Posterior vena cava (tissue), 2 donors: ENCODE measurements at regions not wholly inside any gene's neighbourhood (a gene's known extent, or its start where the extent isn't known, plus 50 kb on each side); places are given as distances from the start of the nearest gene placed in this dataset.

Experiments used
- DNase-seq: peaks from one replicate; pipeline ENCODE4 v3.0.0-alpha.2; 2020; ENCODE audit warnings: low spot score
- intact Hi-C, 2 donors: fragments of 100-400 bp; cut with DNase I; formaldehyde crosslinking; loops; one replicate each; pipeline versions ENCODE4 v1.14.1 to v1.14.2; 2022 to 2023
- donor health status: DM: yes; HTN: yes; CAD: no.
- donor health status: DM: yes; HTN: yes; CAD: no.

- intact Hi-C loops, result loop anchor here (5.0 to 10.0 kb wide), 2 partner anchors 35 to 157 kb away; no protein-coding TSS in a partner anchor
These were observed 92.4 kb downstream of the NCR2 start for GRCh38 chr6:41427642-41428335.

DNA sequence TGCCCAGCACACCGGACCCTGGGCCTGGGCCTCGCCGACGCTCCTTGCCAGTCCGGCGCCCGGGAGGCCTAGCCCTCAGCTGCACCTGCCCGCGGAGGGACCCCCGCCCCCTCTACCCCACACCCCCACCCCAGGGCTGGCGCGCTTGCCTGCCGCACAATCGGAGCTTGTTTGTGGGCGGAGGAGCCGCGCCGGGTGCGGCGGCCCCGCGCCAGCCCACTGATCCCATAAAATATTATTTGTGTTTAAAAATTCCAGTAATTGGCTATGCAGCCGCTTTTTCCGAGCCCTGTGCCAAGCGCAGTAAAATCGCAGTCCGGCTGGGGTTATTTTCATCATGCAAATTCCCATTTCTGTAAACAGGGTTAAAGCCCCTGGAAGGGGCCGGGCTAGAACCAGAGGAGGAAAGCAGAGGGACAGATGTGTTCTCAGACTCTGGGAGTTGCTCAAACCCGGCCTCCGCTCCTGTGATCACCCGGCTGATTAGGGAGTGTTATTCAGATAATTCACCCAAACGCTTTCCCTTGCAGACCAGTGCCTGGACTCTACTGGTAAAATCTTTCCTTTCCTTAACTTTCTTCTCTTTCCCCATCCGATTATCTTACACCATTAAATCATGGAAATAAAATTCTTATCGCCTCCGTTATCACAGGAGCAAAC, 93.1 kb downstream of the NCR2 start:
- DNase-seq, result peak; percentile 90
- intact Hi-C loops, result loop anchor here (5.0 to 10.0 kb wide), 2 partner anchors 34 to 156 kb away; no protein-coding TSS in a partner anchor

More at GRCh38 chr6:41427642-41428335, 92.4 kb downstream of the NCR2 start:
- peak; percentile 88 for DNase-seq

GRCh38 chr6:41428996-41429421, 93.6 kb downstream of the NCR2 start:
- DNase-seq, result peak; percentile 91
- intact Hi-C loops, result loop anchor here (1.0 to 10.0 kb wide), 3 partner anchors 30 to 156 kb away; no protein-coding TSS in a partner anchor

GRCh38 chr6:41429506-41430504, 94.4 kb downstream of the NCR2 start:
- intact Hi-C loops, result loop anchor here (1.0 to 10.0 kb wide), 3 partner anchors 31 to 155 kb away; no protein-coding TSS in a partner anchor
- DNase-seq, result no peak

GRCh38 chr6:41430875-41431274, 95.5 kb downstream of the NCR2 start:
- intact Hi-C loops, result no loop called here
- DNase-seq, result peak; percentile 85

DNA sequence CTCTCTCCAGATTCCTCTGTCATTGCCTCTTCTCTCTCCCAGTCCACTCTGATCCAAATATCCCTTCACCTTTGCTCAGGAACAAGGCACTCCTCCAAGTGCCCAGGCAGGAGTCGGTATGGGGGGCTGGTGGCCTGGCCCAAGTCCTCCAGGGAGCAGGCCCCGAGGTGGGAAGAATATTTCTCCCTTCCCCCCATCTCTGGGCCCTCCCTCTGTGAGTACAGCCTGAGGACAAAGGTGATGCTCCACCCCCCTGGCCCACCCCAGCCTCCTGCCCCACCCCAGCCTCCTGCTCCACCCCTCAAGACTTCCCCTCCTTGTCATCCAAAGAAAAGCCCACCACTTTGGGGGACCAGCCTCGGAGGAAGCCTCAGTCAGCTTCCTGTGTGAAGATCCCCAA, 96.9 kb downstream of the NCR2 start:
- intact Hi-C loops, result no loop called here
- no peak for DNase-seq

DNA sequence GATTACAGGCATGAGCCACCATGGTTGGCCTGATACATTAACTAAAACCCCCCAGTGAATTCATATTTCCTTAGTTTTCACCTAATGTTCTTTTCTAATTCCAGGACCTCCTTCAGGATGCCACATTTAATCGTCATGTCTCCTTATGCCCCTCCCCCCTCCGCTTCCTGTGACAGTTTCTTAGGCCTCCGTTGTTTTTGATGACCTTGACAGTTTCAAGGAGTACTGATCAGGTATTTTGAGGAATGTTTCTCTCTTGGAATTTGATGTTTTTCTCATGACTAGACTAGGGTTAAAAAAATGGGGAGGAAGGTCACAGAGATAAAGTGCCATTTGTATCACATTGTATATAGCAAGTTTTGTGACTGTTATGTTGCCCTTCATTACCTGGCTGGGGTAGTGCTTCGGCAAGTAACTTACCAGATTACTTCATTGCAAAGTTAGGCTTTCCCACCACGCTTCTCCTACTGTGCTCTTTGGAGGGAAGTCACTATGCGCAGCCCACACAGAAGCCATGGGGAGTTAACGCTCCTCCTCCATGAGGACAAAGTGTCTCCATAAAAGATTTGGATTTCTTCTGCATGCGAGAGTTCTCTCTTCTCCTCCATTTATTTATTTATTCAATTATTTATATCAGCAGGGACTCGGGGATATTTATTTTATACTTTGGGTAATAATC, 99.5 kb downstream of the NCR2 start:
- intact Hi-C loops, result no loop called here
- DNase-seq, result no peak

DNA sequence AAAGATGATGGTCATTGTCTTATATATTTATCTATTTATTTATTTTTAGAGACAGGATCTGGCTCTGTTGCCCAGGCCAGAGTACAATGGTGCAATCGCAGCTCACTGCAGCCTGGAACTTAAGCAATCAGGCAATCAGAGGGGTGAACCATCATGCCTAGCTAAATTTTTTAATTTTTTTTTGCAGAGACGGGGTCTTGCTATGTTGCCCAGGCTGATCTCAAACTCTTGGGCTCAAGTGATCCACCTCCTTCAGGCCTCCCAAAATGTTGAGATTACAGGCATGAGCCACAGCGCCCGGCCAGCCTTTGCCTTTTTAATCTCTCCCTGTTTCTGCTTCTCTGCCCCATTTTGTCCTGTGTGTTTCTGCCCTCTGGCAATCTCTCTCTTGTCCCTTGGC, 102.2 kb downstream of the NCR2 start:
- intact Hi-C loops, result no loop called here
- no peak for DNase-seq

GRCh38 chr6:41438746-41439145, 103.3 kb downstream of the NCR2 start:
- no peak for DNase-seq
- intact Hi-C loops, result no loop called here

GRCh38 chr6:41439524-41440418, 104.4 kb downstream of the NCR2 start:
- intact Hi-C loops, result no loop called here
- DNase-seq, result no peak

- intact Hi-C loops, result no loop called here
- no peak for DNase-seq
These were observed 105.2 kb upstream of the FOXP4 start for GRCh38 chr6:41440958-41441357.

DNA sequence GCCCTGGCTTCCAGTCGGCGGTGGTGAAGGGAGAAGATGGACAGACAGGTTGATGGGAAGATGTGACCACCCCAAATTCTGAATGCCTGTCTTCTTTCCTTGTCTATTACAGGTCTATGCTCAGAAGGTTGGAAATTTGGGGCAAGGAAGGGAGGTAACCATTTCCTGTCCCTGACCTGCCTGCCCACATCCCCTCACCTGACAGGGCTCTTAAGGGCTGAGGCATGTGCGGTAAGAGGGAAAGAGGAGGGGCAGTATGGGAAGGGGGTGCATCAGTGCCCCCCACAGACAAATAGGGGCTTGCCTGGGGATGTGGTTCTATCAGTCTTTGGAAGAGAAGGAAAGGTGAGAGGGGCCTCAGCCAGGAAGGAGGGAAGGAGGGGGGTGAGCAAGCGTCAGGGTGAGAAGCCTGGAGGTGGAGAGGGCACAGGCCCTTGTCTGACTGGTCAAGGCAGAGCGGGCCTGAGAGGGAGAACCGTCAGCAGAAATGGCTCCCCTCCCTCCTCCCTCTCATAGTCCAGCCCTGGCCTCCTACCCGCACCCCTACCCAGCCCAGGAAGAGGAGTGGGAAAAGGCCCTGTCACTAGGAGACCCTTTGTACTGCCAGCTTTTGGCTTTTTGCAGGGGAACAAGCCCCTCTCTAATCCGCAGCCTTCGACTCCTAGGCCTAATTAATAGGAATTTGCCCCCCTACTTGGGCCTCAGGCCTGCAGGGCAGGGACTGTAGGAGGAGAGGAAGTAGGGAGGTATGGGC, 104.4 kb upstream of the FOXP4 start:
- intact Hi-C loops, result no loop called here
- no peak for DNase-seq

DNA sequence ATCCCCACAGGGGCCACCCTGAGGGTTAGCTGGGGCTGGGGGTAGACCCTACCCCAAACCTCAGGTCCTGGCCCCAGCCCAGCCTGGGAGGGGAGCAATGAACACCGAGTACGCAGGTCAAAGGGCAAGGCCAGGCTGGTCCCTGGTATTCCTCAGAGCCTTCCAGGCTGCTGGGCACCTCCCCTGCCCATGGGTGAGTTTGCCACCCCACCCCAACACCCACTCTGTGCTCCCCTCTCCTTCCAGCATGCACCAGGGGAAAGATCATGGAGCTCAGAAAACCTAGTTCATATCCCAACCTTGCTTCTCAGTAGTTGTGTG, 103.9 kb upstream of the FOXP4 start:
- intact Hi-C loops, result no loop called here
- no peak for DNase-seq

- intact Hi-C loops, result no loop called here
These were observed 103.2 kb upstream of the FOXP4 start for GRCh38 chr6:41442800-41443501.

DNA sequence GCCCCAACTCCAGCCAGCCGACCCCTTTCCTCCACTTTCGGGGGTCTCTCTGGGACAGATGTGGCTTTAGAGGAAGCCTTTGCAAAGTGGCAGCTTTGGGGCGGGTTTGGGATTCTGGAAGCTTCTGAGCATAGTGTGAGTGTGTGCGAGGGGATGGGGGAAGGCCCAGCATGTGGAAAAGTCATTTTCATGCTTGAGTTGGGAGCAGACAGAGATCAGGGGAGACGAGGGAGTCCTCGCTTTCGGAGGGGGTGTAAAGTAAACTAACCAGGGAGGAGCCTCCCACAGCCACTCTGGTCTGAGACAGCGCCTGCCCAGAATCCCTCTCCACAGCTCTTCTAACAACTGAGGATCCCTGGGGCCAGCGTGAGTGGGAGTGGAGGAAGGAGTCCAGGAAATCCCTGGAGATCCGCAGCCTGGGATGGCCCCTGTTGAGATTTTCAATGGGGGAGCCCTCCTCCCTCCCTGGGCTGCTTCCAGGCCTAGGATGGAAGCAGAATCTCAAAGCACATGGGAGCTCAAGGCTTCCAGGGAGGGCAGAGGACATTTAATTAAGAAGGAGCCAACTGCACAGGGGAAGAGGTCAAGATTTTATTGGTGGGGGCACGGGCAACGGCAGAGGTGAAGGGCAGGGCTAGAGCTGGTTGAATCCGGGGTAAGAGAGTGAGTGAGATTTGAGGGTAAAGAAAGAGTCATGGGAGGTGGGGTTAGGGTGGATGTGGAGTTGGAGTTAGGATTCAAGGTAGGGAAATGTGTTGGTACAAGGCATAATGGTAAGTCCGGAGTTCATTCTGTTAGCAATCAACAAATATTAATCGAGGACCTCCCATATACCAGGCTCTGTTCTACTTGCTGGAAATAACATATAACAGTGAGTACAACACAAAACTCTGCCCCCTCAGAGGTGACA, 102.3 kb upstream of the FOXP4 start:
- DNase-seq, result no peak
- intact Hi-C loops, result no loop called here

More at GRCh38 chr6:41442800-41443501, 103.2 kb upstream of the FOXP4 start:
- peak; percentile 88 for DNase-seq

GRCh38 chr6:41445261-41445660, 100.9 kb upstream of the FOXP4 start:
- intact Hi-C loops, result no loop called here
- no peak for DNase-seq
